ENCODE measurements at regions not wholly inside any gene's neighbourhood (a gene's known extent, or its start where the extent isn't known, plus 50 kb on each side); places are given as distances from the start of the nearest gene placed in this dataset.

- TF ChIP-seq FOS (IDR thresholded peaks at IDR 0.05; ENCODE audit: borderline replicate concordance, insufficient read depth, low read length), result no peak
- no peak for TF ChIP-seq CTCF (IDR thresholded peaks at IDR 0.05; ENCODE audit: extremely low read depth in 1 of 2, insufficient read depth in 1 of 2, low read depth in 1 of 2, low read length in 2 of 2)
- no peak for TF ChIP-seq JUN (IDR thresholded peaks at IDR 0.05; ENCODE audit: borderline replicate concordance, insufficient read depth, insufficient read length, low read depth)
- no peak for TF ChIP-seq EZH2 (IDR thresholded peaks at IDR 0.05; ENCODE audit: borderline replicate concordance, low read depth, low read length, severe bottlenecking)
- TF ChIP-seq POLR2A (IDR thresholded peaks at IDR 0.05; ENCODE audit: low read depth, low read length), result no peak
- TF ChIP-seq MAX (IDR thresholded peaks at IDR 0.05; ENCODE audit: insufficient read depth, insufficient read length), result no peak
Measured at GRCh38 chr1:38244218-38244845, 197.7 kb upstream of the POU3F1 start.
